HG03135 (cell line): ENCODE measurements at regions not wholly inside any gene's neighbourhood (a gene's known extent, or its start where the extent isn't known, plus 50 kb on each side); places are given as distances from the start of the nearest gene placed in this dataset.
"Not testable (repeated sequence)": the region's sequence is repeated elsewhere in the genome, so short reads cannot be mapped to it uniquely, and the experiment has no call there.

Experiments used
- ATAC-seq: cut with Tn5 transposase; IDR thresholded peaks from one replicate; pipeline ENCODE4 v1.9.1; 2021; ENCODE audit warnings: mild to moderate bottlenecking, moderate library complexity; ENCODE audit not compliant: unreplicated experiment

- ATAC-seq: no peak
These were observed 1369.7 kb upstream of the C9orf72 start for GRCh38 chr9:28942941-28943340.

- ATAC-seq: no peak
These were observed 1373.4 kb upstream of the C9orf72 start for GRCh38 chr9:28946648-28947047.

GRCh38 chr9:28951945-28952344 lies 1378.7 kb upstream of the C9orf72 start:
- ATAC-seq: no peak

- no peak for ATAC-seq
These were observed 1383.0 kb upstream of the C9orf72 start for GRCh38 chr9:28956116-28956880.

GRCh38 chr9:28960602-28961001 lies 1387.3 kb upstream of the C9orf72 start:
- no peak for ATAC-seq

- no peak for ATAC-seq
These were observed 1388.3 kb upstream of the C9orf72 start for GRCh38 chr9:28961623-28962022.

- no peak for ATAC-seq
These were observed 1393.9 kb upstream of the C9orf72 start for GRCh38 chr9:28967226-28967625.

- ATAC-seq: no peak
These were observed 1397.0 kb upstream of the C9orf72 start for GRCh38 chr9:28970241-28970654.

GRCh38 chr9:28971881-28972280 lies 1398.6 kb upstream of the C9orf72 start:
- no peak for ATAC-seq

- no peak for ATAC-seq
These were observed 1403.0 kb upstream of the C9orf72 start for GRCh38 chr9:28976250-28976649.

- ATAC-seq: no peak
These were observed 1403.4 kb upstream of the C9orf72 start for GRCh38 chr9:28976684-28977083.

GRCh38 chr9:28981129-28981528 lies 1407.8 kb upstream of the C9orf72 start:
- ATAC-seq: no peak

- ATAC-seq: no peak
These were observed 1408.4 kb upstream of the C9orf72 start for GRCh38 chr9:28981711-28982110.

- no peak for ATAC-seq
These were observed 1410.7 kb upstream of the C9orf72 start for GRCh38 chr9:28984016-28984415.

- ATAC-seq: not testable (repeated sequence)
These were observed 1416.7 kb upstream of the C9orf72 start for GRCh38 chr9:28990009-28990408.

- no peak for ATAC-seq
These were observed 1425.8 kb upstream of the C9orf72 start for GRCh38 chr9:28999057-28999456.

- no peak for ATAC-seq
These were observed 1426.5 kb upstream of the C9orf72 start for GRCh38 chr9:28999806-29000205.

- ATAC-seq: no peak
These were observed 1427.7 kb upstream of the C9orf72 start for GRCh38 chr9:29001006-29001405.

- ATAC-seq: no peak
These were observed 1431.7 kb upstream of the C9orf72 start for GRCh38 chr9:29004988-29005387.

- no peak for ATAC-seq
These were observed 1433.3 kb upstream of the C9orf72 start for GRCh38 chr9:29006628-29007027.

- no peak for ATAC-seq
These were observed 1439.6 kb upstream of the C9orf72 start for GRCh38 chr9:29012911-29013310.

GRCh38 chr9:29021632-29022031 lies 1448.4 kb upstream of the C9orf72 start:
- no peak for ATAC-seq

GRCh38 chr9:29038332-29038731 lies 1465.1 kb upstream of the C9orf72 start:
- no peak for ATAC-seq
